GM18502 (cell line): ENCODE measurements at regions not wholly inside any gene's neighbourhood (a gene's known extent, or its start where the extent isn't known, plus 50 kb on each side); places are given as distances from the start of the nearest gene placed in this dataset.

Source experiments
- ATAC-seq: cut with Tn5 transposase; IDR thresholded peaks from one replicate; pipeline ENCODE4 v1.9.1; 2021; ENCODE audit warnings: mild to moderate bottlenecking; ENCODE audit not compliant: unreplicated experiment, poor library complexity

DNA sequence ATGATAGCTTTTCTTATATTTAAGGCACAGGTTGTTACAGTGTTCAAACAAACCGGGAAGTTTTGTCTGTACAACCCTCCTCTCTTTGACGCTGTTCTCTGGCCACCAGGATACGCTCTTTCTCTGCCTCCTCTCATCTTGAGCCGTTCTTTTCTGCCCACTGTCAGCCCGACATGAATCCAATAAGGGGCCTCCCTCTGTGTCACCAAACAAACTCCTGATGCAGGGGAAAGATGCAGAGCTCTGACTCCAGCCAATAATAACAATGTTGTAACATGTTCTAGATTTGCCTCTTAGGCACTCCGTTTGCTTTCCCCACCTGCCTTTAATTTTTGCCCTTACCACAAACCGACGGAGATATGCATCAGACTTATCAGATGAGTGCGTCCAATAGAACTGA is 449.3 kb downstream of the SLC4A3 start:
- ATAC-seq, result no peak

DNA sequence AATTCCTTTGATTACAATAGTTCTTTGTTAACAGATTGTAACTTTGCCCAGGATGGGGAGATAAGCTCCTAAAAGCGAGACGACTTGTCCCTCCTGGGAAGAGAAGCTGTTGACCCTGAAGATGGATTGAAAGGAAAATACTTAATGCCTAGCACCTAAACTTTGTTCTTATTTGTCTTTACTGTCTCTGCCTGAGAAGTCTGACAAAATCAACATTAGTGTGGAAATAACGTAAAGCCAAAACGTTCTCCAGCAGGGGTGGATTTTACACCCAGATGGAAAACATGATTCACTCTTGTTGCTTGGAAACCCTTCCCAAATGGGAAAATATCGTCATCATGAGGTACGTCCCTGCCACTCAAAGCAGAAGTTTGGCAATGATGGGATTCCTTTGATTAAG is 450.1 kb downstream of the SLC4A3 start:
- no peak for ATAC-seq

DNA sequence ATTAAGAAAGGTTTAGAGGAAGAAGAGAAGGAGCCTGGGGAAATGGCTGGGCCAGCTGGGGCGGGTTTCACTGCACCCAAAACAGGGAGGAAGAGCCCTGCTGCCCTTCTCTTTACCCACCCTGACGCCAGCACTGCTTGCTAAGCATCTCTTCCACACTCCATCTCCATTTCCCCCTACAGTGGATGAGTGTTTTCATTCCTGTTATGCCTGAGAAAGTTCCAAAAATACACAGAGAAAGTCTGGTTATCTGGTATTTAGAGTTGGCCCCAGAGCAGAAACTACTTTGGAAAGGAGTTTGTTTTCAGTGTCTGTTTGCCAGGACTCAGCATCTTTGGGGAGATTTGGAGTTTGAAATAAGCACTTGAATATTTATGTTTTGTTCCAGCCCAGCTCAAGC is 451.0 kb downstream of the SLC4A3 start:
- no peak for ATAC-seq

DNA sequence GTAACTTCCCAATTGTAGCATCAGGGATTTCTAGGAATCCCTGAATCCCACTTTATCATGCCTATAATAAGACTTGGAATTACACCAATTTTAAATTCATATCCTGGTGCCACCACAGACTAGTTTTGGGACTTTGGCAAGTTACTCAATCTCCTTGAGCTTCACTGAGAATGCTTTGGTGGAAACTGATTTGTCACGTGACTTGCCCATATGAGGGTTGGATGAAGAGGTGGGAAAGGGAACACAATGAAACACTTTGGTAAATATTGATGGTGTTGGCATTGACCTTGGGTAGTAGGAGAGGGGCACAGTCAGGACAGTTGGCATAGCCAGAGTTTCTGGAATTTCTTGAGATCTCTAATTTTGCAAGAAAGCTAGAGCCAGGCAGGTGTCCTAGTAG is 452.2 kb downstream of the SLC4A3 start:
- ATAC-seq, result no peak

DNA sequence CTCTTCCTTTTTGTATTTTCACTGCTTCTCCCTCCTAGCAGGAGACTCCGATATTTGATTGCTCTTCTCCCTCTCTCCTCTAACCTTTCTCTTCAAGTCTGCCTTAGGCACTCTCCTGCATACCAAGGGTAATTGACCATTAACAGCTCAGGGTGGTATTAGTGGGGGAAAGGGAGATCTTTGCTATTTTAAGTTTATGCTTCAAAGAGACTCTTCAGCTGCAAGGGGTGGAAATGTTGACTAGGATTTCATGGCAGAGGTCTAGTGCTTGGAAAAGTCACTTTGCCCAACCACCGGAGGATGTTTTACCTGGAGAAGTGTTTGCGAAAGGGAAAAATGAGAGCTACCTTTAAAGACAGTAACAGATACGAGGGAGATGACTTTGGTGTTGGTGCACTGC is 453.7 kb downstream of the SLC4A3 start:
- no peak for ATAC-seq

DNA sequence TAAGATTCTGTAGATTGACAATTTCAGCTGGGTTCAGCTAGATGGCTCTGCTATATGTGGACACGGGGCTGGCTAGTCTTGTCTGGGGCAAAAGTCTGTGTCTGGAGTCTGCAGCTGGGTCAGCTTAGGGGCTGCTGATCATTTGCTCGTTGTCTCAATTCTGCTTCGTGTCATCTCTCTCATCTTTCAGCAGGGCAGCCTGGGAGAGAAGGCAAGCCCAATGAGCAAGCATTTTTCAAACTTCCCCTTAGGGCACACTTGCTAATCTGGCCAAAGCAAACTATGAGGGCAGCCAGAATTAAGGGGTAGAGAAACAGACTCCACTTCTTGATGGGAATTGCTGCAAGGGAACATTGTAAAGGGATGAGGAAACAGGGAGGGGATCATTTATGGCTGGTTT is 462.6 kb downstream of the SLC4A3 start:
- ATAC-seq, result no peak

DNA sequence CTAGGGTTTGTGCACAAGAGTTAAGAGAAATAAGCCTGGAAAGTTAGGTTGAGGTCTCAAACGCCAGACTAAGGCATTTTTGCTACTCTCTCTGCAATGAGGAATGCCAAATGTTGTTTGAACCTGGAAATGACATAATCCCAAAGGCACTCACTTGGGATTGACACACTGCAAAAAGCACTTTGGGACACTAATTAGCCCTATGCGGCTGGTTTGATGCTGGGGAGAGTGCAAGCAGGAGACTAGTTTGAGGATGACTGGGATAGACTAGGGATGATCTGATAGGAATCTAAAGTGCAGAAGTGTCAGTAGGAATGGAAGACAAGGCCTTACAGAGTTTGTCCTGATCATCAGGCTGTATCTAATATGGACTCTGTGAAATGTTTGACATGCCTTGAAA is 469.0 kb downstream of the SLC4A3 start:
- ATAC-seq, result no peak

DNA sequence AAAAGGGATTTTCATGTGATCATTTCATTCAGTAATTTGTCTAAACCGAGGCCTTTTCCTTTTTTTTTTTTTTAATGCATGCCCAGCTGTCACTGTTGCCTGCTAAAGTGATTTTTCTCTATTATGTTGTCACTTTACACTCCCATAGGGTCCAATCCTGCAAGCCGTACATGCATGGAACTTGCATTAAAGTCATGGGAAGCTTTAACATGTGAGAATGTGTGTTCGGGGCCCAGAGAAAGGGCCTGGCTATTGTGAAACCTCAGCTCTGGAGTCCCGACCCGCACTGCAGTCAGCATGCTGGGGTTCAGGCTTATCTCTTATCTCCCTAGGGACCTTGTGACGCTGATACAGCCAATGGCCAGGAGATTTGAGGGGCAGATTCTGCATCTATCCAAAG is 474.6 kb downstream of the SLC4A3 start:
- no peak for ATAC-seq

DNA sequence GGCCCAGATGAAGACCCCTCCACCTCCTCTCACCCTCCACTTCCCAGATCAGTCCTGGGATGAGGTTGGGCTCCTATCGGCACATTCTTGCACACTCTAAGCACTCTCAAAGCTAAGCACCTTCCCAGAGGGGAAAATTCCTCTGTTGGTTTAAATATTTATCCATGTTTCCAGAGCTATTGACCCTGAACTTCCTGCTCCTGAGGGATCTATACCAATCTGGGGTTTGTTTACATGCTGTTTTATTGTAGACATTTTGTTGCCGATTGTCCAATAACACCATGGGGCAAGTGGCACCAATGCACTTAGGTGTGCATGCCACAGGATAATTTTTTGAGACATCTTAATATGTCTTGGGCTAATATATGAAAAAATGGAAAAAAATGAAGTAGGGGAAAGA is 476.2 kb downstream of the SLC4A3 start:
- no peak for ATAC-seq

DNA sequence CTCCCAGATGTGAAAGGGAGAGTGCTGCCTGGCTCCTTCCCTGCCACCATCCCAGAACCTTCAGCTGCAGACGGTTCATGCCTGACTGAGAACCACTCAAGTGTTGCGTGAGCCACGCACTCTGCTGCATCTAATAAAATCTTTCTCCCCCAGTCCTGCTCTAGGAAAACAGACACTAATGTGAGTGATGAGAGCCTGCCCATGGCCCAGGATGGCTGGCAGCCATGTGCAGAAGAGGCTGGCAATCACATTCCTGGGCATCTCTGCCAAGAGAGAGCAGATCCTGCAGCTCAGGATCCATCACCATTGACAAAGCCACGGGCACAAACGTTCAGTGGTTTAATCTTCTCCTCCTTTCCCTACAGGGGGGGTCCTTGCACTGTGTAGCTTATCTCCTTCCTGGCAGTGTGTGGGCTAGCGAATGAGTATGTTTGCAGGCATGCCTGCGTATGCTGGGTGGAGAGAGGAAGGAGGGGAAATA is 477.5 kb downstream of the SLC4A3 start:
- no peak for ATAC-seq

DNA sequence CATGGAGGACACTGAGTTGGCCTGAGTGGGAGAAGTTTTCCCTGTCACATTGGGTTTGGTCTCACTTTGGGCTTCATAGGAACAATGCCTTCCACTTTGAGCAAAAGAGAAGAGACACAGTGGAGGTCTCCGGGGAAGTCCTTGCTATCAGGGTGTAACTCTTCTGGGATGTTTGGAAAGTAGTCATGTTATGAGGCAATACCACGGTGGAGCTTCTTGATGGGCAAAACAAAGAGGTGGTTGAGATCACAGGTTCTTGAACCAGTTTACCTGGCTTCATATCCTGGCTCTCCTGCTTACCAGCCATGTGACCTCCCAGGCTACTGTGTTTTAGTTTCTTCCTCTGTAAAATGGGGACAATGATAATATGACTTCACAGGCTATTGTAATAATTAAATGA is 478.6 kb downstream of the SLC4A3 start:
- no peak for ATAC-seq

DNA sequence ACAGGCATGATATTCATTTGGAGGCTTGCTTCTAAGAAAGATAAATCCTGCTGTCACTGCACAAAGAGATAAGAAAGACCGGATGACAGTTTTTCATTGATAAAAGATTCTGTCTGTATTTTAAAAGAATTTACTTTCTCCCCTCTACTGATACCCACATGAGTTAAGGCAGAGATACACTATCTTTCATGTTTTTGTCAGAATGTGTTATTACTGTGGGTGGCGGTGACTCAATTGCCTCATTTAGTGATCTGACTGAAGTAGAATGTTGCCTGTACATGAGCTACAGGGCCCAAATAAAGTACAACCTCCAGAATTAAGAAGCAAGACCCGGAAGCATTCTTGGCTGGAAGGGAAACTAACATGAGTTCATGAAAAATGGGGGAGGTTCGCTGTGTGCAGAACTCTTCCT is 480.0 kb downstream of the SLC4A3 start:
- ATAC-seq, result no peak

DNA sequence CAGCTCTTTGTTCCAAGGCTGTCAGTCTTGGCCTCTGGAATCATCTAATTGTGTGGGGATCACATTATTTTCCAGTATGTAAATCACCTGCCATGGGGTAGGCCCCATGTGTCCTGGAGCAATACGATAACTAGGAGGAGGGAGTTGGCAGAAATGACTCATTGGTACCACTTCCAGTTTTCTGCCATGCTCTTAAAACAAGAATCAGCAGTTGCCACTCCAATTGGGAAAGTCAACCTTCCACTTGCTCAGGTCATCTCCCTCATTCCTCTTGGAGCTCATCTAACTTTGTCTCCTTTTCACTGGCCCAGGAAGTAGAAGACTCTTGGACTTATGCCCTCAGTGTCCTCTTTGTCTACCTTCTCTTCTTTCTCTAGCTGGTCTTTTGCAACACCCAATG is 487.0 kb downstream of the SLC4A3 start:
- ATAC-seq, result no peak

DNA sequence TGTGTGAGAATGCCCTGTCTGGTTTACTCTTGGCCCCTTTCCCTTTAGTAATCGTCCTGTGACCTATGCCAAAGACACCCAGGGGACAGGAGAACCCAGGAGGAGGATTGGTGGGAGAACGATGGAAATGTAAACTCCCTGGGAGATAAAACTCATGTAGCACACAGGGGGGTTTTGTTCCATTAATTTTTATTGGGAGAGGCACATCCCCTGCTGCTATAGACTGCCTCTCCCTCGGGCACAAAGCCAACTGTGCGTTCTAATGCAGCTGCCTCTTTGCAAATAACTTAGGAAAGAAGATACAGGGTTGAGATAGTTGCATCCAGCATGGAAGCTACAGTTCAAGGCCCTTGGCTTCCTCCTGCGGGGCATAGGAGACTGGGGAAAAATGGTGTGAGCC is 489.6 kb downstream of the SLC4A3 start:
- no peak for ATAC-seq

DNA sequence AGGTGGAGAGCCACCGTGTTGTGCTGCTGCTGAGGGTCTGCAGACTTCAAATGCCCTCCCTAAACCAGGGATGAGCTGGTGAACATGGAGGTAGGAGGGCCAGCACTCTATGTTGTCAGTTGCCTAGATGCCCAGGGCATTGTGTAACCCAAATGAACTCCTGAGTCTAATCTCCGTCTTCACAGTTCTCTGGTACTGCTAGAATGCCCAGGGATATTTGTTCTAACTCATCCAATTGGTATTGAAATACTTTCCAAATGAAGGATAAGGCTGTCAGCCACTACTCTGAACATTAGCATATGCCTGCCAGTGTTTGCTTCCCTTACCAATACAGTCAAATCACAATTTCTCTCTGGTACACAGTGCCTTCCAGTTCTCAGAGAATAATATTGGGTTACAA is 492.6 kb downstream of the SLC4A3 start:
- no peak for ATAC-seq

DNA sequence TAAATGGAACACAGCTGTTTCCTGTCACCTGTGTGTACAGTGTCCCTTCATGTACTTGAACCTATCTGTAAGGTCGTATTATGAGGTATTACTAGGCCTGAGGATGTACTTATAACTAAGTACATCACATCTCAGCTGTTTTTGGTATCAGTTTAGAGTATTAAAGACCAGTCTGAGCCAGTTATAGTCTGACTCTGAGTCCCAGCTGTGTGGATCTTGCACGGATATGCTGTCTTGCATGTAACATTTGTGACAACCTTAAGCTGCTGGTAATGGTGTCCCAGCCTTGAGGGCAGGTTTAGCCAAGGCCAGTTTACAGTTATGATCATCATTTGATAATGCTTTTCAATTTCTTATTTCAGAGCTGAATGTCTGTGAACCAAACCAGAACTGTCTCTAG is 496.3 kb downstream of the SLC4A3 start:
- ATAC-seq, result no peak

DNA sequence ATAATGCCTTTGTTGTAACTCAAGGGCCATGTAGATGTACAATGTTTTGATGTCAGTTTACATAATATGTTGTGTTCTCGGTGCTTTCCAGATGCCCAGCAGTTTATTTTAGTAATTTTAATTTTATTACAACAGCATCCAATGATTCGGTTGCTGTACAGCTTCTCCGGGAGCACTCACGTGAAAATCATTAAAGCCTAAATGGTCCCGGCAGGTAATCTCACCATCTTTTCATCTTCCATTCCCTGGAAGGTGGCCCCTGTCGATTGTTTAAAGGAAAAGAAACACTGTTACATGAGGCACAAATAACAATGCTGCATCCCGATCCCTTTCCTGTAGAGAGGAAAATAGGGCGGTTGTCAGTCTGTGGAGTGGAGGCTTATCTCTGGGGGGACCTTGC is 498.1 kb downstream of the SLC4A3 start:
- ATAC-seq, result no peak

DNA sequence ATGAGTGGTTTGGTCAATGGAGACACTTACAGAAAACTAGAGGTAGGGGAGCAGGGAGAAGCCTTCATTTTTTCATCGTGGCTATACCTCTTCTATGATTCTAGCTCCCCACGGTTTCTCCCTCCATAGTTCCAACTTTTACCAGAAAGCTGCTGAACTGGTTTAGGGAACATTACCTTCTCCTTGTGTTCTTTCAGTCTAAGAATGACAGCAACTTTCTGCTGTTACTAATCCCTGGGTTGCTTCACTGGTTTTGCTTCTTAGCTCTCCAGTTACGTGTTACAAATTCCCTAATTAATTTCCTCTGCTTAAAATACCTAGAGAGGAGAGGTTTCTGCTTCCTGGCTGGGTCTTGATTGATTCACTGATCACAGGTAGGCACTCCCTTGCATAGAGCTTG is 499.9 kb downstream of the SLC4A3 start:
- ATAC-seq, result no peak

DNA sequence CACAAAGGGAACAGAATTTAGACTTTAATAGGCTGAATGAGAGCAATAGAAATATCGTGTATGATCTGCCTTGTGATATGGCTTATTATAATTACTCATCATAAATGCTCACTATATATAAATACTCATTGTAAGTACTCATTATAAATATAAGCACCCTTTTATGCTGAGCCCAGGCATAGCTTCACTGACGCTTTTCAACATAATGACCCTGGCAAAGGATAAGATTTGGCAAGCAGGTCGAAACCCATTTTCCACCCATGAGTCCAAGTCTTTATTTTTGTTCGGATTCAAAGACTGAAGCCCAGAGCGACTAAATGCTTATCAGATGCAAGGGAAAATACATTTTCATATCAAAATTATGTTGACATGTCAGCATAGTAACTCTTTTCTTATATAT is 500.4 kb downstream of the SLC4A3 start:
- no peak for ATAC-seq

DNA sequence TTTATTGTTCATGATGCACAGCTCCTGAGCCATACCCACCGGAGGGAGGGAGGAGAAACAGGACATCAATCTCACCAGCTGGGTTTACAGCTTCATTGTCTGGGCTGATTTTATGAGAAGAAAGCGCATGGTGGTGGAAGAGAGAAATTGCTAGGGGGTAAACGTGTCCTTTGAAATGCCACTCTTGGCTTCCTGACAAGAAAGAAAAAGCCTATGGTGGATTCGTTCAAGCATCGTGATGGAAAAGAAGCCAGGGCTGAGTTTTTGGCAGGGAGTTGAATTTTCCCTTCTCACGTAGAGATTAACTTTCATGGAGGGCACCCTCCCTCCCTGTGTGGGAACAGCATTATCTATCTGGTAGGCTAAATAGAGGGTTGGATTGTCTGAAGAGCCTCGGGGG is 502.0 kb downstream of the SLC4A3 start:
- ATAC-seq, result no peak

DNA sequence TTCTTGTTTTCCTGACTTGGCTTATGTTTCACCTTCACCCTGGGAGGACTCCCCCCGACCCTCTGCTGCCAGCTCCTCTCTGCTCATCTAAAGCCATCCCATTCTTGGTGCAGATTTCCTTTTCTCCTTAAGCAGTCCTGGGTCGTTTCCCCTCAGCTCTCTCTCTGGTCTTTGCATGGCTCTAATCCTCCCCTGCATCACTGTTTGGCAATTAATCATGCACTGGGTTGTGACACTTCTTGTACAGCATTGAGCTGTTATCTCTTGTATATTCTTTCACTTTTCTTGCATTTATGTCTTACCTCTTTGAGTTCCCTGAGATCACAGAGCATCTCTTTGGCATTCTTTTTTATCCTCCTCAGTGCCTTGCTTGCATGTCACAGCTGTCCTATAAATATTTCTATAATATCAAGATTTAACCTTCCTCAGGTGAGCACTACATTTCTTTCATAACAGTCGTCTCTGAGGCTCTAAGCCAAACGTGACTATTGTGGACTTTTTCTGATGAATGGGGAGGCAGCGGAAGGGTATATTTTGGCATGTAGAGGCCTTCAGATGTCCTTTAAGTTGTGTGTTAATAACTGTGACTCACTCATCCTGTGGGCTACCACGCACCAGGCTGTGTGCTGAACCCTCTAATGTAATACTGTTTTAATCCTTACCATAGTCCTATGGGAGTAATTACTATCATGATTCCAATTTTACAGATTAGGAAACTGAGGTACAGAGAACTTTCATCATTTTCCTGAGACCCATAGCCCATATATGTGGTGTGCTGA is 507.5 kb downstream of the SLC4A3 start:
- ATAC-seq, result no peak

DNA sequence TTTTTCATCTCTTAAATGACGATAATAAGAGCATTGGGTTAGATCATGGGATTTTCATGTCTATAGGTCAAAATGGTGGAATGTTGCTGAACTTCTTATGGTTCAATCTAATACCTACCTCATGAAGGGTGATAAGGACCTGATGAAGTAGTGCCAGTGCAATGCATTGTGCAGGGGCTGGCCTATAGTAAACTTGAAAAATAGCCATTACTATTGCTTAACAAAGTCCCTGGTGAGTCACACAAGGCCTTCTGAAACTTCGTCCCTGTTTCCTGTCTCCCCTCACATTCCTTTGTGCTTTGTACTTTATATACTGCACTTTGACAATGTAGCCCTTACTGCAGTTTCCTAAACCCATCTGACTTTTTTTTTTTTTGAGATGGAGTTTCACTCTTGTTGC is 515.9 kb downstream of the SLC4A3 start:
- ATAC-seq, result no peak

DNA sequence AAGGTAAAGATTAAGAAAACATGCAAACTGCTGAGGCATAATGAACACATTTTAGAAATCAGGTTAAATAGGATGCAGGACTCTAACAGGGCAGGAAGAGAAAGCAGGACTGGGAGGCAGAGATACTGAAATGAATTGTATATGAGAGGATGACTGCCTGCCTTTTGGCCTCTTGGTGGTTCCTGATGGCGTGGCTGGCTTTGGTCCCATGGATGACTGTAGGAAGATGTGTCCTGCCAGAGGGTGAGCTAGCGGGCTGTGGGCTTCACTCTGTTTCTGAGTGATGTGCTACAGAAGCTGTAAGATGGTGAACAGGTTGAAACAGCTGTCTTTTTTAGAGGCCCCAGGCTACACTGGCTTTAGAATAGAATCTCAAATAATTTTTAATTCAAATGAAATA is 517.0 kb downstream of the SLC4A3 start:
- ATAC-seq, result no peak
